ENCODE measurements at regions not wholly inside any gene's neighbourhood (a gene's known extent, or its start where the extent isn't known, plus 50 kb on each side); places are given as distances from the start of the nearest gene placed in this dataset.
A peak's percentile ranks its signal among the peaks of the same experiment; 100 is the strongest.

DNA sequence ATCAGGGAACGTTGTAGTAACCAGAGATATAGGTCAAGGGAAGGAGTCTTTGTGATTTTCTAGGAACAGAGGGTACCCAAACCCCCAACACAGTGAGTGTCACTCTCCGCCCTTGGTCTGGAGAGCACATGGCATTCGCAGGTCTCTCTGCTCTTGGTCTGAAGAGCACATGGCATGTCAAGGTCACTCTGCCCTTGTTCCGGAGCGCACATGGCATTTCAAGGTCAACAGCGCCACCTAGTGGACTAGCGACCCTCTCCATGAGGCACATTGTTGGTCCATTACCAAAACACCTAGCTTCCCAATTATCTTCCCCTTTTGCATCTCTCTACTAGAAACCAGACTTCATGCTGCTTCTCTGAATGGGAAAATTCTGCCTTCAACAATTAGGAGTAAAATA is 260.0 kb downstream of the C6orf118 start:
- H3K18ac ChIP-seq (ENCODE audit: insufficient read length, low read depth, low read length), result no peak overlapping the region
- Mint-ChIP-seq H3K4me1 (no peaks in the 10 kb centered on the region), H3K27ac (no peak overlapping the region), H3K27me3 (ENCODE audit: low read depth) (peaks cover 10% of the 10 kb centered on the region), H3K9me3 (peaks cover 33 to 42% of the 10 kb centered on the region in 2 experiments), H3K36me3 (ENCODE audit: insufficient read depth in 1 of 3, low read depth in 3 of 3) (peaks cover 7 to 42% (median 27%) of the 10 kb centered on the region in 3 experiments), H3K4me3 (no peak overlapping the region)
- H3K9me3 ChIP-seq (ENCODE audit: control insufficient read depth, low read depth, low read length), result no peaks in the 10 kb centered on the region
- H2BK20ac ChIP-seq (ENCODE audit: low read depth, low read length, poor library complexity, severe bottlenecking), result no peak overlapping the region
- peak; percentile 82 for DNase-seq
- no peak overlapping the region for H3K4me2 ChIP-seq (ENCODE audit: insufficient read depth, insufficient read length, low read length)
- no peaks in the 10 kb centered on the region for H3K79me1 ChIP-seq (ENCODE audit: insufficient read depth, low read depth, low read length, poor library complexity, severe bottlenecking)
- no peak overlapping the region for H2AFZ ChIP-seq (ENCODE audit: low read length)
- no peak overlapping the region for H4K5ac ChIP-seq (ENCODE audit: insufficient read length, low read depth, low read length)
- H3K4ac ChIP-seq (ENCODE audit: low read depth, low read length), result no peak overlapping the region
- H2BK15ac ChIP-seq (ENCODE audit: low read depth, low read length), result no peak overlapping the region
- H3K23ac ChIP-seq (ENCODE audit: insufficient read length, low read depth, low read length), result no peak overlapping the region
- no peak overlapping the region for H3K56ac ChIP-seq (ENCODE audit: insufficient read length, low read depth, low read length)
- H3K79me2 ChIP-seq (ENCODE audit: insufficient read depth, low read length), result no peaks in the 10 kb centered on the region
- no peak overlapping the region for H3K27ac ChIP-seq (ENCODE audit: insufficient read length, low read depth, low read length)
- H2AK5ac ChIP-seq (ENCODE audit: insufficient read length, low read length), result no peak overlapping the region
- H3T11ph ChIP-seq (ENCODE audit: low read length), result no peak overlapping the region
- H3K9ac ChIP-seq (ENCODE audit: extremely low read depth, insufficient read length, low read length), result no peak overlapping the region
- no peaks in the 10 kb centered on the region for H3K23me2 ChIP-seq (ENCODE audit: insufficient read length, low read depth, low read length, poor library complexity, severe bottlenecking)
- WGBS (ENCODE audit: extremely low coverage, insufficient read length, low lambda C conversion rate), result no CpG with 5 or more reads among the region's 7 CpGs
- H3K14ac ChIP-seq (ENCODE audit: insufficient read depth, low read length), result no peak overlapping the region
- TF ChIP-seq, protein P1, sequence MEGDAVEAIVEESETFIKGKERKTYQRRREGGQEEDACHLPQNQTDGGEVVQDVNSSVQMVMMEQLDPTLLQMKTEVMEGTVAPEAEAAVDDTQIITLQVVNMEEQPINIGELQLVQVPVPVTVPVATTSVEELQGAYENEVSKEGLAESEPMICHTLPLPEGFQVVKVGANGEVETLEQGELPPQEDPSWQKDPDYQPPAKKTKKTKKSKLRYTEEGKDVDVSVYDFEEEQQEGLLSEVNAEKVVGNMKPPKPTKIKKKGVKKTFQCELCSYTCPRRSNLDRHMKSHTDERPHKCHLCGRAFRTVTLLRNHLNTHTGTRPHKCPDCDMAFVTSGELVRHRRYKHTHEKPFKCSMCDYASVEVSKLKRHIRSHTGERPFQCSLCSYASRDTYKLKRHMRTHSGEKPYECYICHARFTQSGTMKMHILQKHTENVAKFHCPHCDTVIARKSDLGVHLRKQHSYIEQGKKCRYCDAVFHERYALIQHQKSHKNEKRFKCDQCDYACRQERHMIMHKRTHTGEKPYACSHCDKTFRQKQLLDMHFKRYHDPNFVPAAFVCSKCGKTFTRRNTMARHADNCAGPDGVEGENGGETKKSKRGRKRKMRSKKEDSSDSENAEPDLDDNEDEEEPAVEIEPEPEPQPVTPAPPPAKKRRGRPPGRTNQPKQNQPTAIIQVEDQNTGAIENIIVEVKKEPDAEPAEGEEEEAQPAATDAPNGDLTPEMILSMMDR (conservative IDR thresholded peaks at IDR 0.05), result peak; percentile 88
- no peak overlapping the region for H2BK5ac ChIP-seq (ENCODE audit: insufficient read length, low read length)
- H2BK12ac ChIP-seq (ENCODE audit: insufficient read length, low read depth, low read length), result no peak overlapping the region
- H4K8ac ChIP-seq (replicated peaks; ENCODE audit: insufficient read length, low read depth, low read length), result no peak overlapping the region
- H4K91ac ChIP-seq (ENCODE audit: insufficient read length, low read depth, low read length), result no peak overlapping the region
- no peaks in the 10 kb centered on the region for H4K20me1 ChIP-seq (ENCODE audit: control insufficient read depth, insufficient read depth, insufficient read length)
- no peaks in the 10 kb centered on the region for H3K27me3 ChIP-seq (ENCODE audit: insufficient read depth, low read length)
- no peaks in the 10 kb centered on the region for H3K4me1 ChIP-seq (ENCODE audit: insufficient read depth, low read length)
- no peak overlapping the region for H2BK120ac ChIP-seq (ENCODE audit: low read depth, low read length, poor library complexity, severe bottlenecking)

Measured in H9 (cell line).